GM11168 (cell line): ENCODE measurements at regions not wholly inside any gene's neighbourhood (a gene's known extent, or its start where the extent isn't known, plus 50 kb on each side); places are given as distances from the start of the nearest gene placed in this dataset.
"Not testable (repeated sequence)": the region's sequence is repeated elsewhere in the genome, so short reads cannot be mapped to it uniquely, and the experiment has no call there.

Source experiments
- in situ Hi-C: fragments of 300-500 bp; cut with MboI; formaldehyde crosslinking; loops from one replicate; pipeline ENCODE4 v1.12.0; 2022; ENCODE audit warnings: low sequenced_read_pairs; ENCODE audit not compliant: unreplicated experiment

DNA sequence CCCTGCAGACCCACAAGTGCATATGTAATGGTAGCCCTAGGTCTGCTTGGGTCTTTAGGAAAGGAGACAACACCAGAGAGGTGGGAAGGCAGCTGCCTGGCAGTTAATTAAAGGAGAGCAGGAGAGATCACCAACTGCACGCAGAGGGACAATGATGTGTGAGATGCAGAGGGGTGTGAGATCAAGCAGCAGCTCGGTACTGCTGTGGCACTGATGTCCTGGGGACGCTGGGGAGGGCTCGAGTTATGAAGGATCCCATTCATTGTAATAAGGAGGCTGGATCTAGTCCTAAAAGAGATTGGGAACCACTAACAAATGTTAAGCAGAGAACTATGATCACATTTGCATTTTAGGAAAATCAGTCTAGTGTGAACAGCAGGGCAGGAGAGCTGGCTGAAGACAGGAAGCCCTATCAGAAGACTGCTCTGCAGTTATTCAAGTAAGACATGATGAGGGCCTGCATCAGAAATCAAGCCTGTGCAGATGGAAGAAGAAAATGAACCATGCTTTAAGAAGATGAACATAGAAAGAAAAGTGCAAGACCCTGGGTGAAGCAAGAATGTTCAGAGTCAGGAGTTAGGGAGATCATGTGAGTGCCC lies 80.4 kb downstream of the DLEU7 start:
- in situ Hi-C loops: no loop called here

DNA sequence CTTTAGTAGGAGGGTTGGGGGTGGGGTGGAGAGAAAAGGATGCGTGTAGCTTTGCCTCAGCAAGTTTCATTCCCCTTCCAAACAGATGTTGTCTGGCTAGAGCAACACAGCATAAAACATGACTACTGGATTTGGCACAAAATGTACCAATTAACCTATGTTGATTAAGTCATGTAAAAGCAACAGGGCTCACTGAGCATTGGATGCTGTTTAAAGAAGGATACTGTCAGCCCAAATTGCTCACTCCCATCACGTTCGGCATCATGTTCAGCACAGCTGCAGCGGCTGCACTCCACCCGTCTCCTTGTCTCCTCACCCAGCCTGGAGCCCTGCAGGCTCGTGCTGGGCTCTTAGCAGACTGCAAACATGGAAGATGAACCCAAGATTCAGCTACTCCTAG lies 77.5 kb downstream of the DLEU7 start:
- in situ Hi-C loops: no loop called here

DNA sequence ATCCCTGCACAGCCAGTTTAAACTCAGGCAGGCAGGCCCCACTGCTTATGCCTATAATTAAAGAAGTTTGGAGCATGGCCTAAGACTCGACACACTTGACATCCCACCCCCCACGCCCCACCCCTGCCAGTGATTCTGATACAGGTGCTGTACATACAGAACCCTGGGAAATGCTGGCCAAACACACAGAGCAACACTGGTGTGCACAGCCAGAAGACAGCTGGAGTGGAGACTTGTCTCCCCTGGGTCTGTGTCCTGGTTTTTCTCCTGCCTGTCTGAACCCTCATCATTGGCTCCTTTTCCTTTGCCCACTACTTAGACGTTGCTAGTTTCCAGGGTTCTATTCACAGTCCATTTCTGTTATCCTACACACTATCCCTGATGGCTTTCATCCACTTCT lies 76.8 kb downstream of the DLEU7 start:
- in situ Hi-C loops: no loop called here

DNA sequence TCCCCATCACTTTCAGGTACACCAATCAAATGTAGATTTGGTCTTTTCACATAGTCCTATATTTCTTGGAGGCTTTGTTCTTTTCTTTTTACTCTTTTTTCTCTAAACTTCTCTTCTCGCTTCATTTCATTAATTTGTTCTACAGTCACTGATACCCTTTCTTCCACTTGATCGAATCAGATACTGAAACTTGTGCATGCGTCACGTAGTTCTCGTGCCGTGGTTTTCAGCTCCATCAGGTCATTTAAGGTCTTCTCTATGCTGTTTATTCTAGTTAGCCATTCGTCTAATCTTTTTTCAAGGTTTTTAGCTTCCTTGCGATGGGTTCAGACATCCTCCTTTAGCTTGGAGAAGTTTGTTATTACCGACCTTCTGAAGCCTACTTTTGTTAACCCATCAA lies 70.6 kb downstream of the DLEU7 start:
- in situ Hi-C loops: not testable (repeated sequence)
